IMR-90 (cell line): ENCODE measurements at regions not wholly inside any gene's neighbourhood (a gene's known extent, or its start where the extent isn't known, plus 50 kb on each side); places are given as distances from the start of the nearest gene placed in this dataset.

Source experiments
- ATAC-seq: fragments of 200-7000 bp; cut with Tn5 transposase; 2 replicates; pipeline ENCODE4 v1.9.1; 2020; ENCODE audit warnings: low read depth, mild to moderate bottlenecking, moderate library complexity
- BruUV-seq: library from RNA; stranded (reverse); fragments of 400-500 nt; replicated peaks from 2 replicates; lab custom pipeline; 2021; lab: Mats Ljungman, UMichigan
- CTCF ChIA-PET: fragments of 300-600 bp; formaldehyde crosslinking; extraction: SDS; loops from one replicate; lab custom pipeline; 2021; ENCODE audit warnings: antibody characterized with exemption; lab: Yijun Ruan, JAX
- POLR2A ChIA-PET: fragments of 300-600 bp; sonication (Branson Sonifier 250); formaldehyde crosslinking; loops from one replicate; lab custom pipeline; 2022; ENCODE audit warnings: antibody characterized with exemption; ENCODE audit not compliant: unreplicated experiment; lab: Charles Lee
- DNase-seq: peaks from one replicate; pipeline ENCODE4 v3.0.0; 2013
- H2AFZ ChIP-seq: replicated peaks from 2 replicates; pipeline ENCODE3; 2013; ENCODE audit warnings: low read length, mild to moderate bottlenecking; ENCODE audit not compliant: poor library complexity
- H2AK5ac ChIP-seq: 2 replicates; pipeline ENCODE4 v1.6.1; 2013; ENCODE audit warnings: low read depth, low read length, inconsistent platforms
- H2AK9ac ChIP-seq: replicated peaks from 2 replicates; pipeline ENCODE3; 2013; ENCODE audit warnings: mild to moderate bottlenecking, low read depth, low read length, moderate library complexity; ENCODE audit not compliant: poor library complexity
- H2BK120ac ChIP-seq: 2 replicates; pipeline ENCODE4 v1.6.1; 2013; ENCODE audit warnings: low read depth, low read length, inconsistent platforms
- H2BK15ac ChIP-seq: 3 replicates; pipeline ENCODE4 v1.6.1; 2013; ENCODE audit warnings: low read depth, low read length, inconsistent platforms
- H2BK20ac ChIP-seq: 2 replicates; pipeline ENCODE4 v1.6.1; 2013; ENCODE audit warnings: low read depth, mild to moderate bottlenecking, inconsistent platforms, low read length, moderate library complexity
- H2BK5ac ChIP-seq: 2 replicates; pipeline ENCODE4 v1.6.1; 2013; ENCODE audit warnings: mild to moderate bottlenecking, low read depth, low read length, inconsistent platforms; ENCODE audit not compliant: poor library complexity, severe bottlenecking
- H3K14ac ChIP-seq: replicated peaks from 2 replicates; pipeline ENCODE4 v1.6.1; 2013; ENCODE audit warnings: low read depth, low read length, inconsistent platforms
- H3K18ac ChIP-seq: 2 replicates; pipeline ENCODE4 v1.6.1; 2013; ENCODE audit warnings: low read depth, low read length, control low read depth
- H3K23ac ChIP-seq: 2 replicates; pipeline ENCODE4 v1.6.1; 2013; ENCODE audit warnings: low read depth, low read length, inconsistent platforms
- H3K27ac ChIP-seq: 2 replicates; pipeline ENCODE4 v1.5.1; 2013; ENCODE audit warnings: mild to moderate bottlenecking, control low read depth, low read length; ENCODE audit not compliant: insufficient read depth
- H3K27me3 ChIP-seq: 2 replicates; pipeline ENCODE4 v1.6.1; 2013; ENCODE audit warnings: low read length; ENCODE audit not compliant: control insufficient read depth, insufficient read depth
- H3K36me3 ChIP-seq: 2 replicates; pipeline ENCODE4 v1.6.1; 2013; ENCODE audit warnings: low read length, mixed read lengths; ENCODE audit not compliant: control insufficient read depth, insufficient read depth
- H3K4ac ChIP-seq: 2 replicates; pipeline ENCODE4 v1.6.1; 2013; ENCODE audit warnings: low read depth, low read length, inconsistent platforms
- H3K4me1 ChIP-seq: 2 replicates; pipeline ENCODE4 v1.6.1; 2013; ENCODE audit warnings: low read length, mixed read lengths; ENCODE audit not compliant: control insufficient read depth, insufficient read depth
- H3K4me2 ChIP-seq: 2 replicates; pipeline ENCODE4 v1.6.1; 2013; ENCODE audit warnings: low read depth, mild to moderate bottlenecking, control low read depth, low read length, moderate library complexity
- H3K4me3 ChIP-seq: 2 replicates; pipeline ENCODE4 v1.5.1; 2013; ENCODE audit warnings: low read depth, mild to moderate bottlenecking, control low read depth, low read length, moderate library complexity; ENCODE audit not compliant: insufficient read depth
- H3K56ac ChIP-seq: 2 replicates; pipeline ENCODE4 v1.6.1; 2013; ENCODE audit warnings: low read length, inconsistent platforms; ENCODE audit not compliant: insufficient read depth; ENCODE audit errors: extremely low read depth
- H3K79me1 ChIP-seq, 2 experiments: 2 replicates each; pipeline ENCODE4 v1.6.1; 2013; ENCODE audit warnings: low read length in 2 of 2, inconsistent platforms in 1 of 2, low read depth in 1 of 2
- H3K9ac ChIP-seq: 2 replicates; pipeline ENCODE4 v1.6.1; 2013; ENCODE audit warnings: low read depth, low read length, control low read depth
- H3K9me1 ChIP-seq: 2 replicates; pipeline ENCODE4 v1.6.1; 2013; ENCODE audit warnings: low read length, inconsistent platforms; ENCODE audit not compliant: insufficient read depth
- H3K9me3 ChIP-seq: 2 replicates; pipeline ENCODE4 v1.6.1; 2013; ENCODE audit warnings: low read length; ENCODE audit not compliant: control insufficient read depth, insufficient read depth
- H4K20me1 ChIP-seq: 2 replicates; pipeline ENCODE4 v1.6.1; 2013; ENCODE audit warnings: low read length, inconsistent platforms; ENCODE audit not compliant: insufficient read depth
- H4K5ac ChIP-seq: 2 replicates; pipeline ENCODE4 v1.6.1; 2013; ENCODE audit warnings: mild to moderate bottlenecking, low read depth, low read length, control low read depth
- H4K8ac ChIP-seq, 2 experiments: 2 replicates each; pipeline ENCODE4 v1.6.1; 2013; ENCODE audit warnings: low read depth in 2 of 2, low read length in 2 of 2, control low read depth in 1 of 2, inconsistent platforms in 1 of 2
- H4K91ac ChIP-seq: 2 replicates; pipeline ENCODE4 v1.6.1; 2013; ENCODE audit warnings: low read depth, low read length, inconsistent platforms; ENCODE audit not compliant: insufficient read depth
- BHLHE40 ChIP-seq: fragments of 150-350 bp; IDR thresholded peaks from 2 replicates; pipeline ENCODE4 v1.6.1; 2016; ENCODE audit warnings: mild to moderate bottlenecking, low read depth, low read length
- CEBPB ChIP-seq: IDR thresholded peaks from 2 replicates; pipeline ENCODE4 v1.6.1; 2012; ENCODE audit warnings: low read depth, low read length, improper control_type of control experiment
- CHD1 ChIP-seq: IDR thresholded peaks from 2 replicates; pipeline ENCODE4 v1.6.1; 2012; ENCODE audit warnings: low read depth, low read length, improper control_type of control experiment
- FOS ChIP-seq: fragments of 150-350 bp; IDR thresholded peaks from 2 replicates; pipeline ENCODE4 v1.6.1; 2016; ENCODE audit warnings: low read depth, low read length
- MAFK ChIP-seq: IDR thresholded peaks from 2 replicates; pipeline ENCODE4 v1.6.1; 2012; ENCODE audit warnings: low read depth, low read length, improper control_type of control experiment
- MAZ ChIP-seq: IDR thresholded peaks from 2 replicates; pipeline ENCODE4 v1.6.1; 2012; ENCODE audit warnings: low read depth, mild to moderate bottlenecking, low read length, improper control_type of control experiment, moderate library complexity, borderline replicate concordance
- MXI1 ChIP-seq: IDR thresholded peaks from 2 replicates; pipeline ENCODE4 v1.6.1; 2012; ENCODE audit warnings: low read depth, mild to moderate bottlenecking, low read length, moderate library complexity, borderline replicate concordance
- NFE2L2 ChIP-seq: fragments of 150-350 bp; IDR thresholded peaks from 2 replicates; pipeline ENCODE4 v1.6.1; 2016; ENCODE audit warnings: low read depth, mild to moderate bottlenecking, low read length
- POLR2A ChIP-seq: IDR thresholded peaks from 2 replicates; pipeline ENCODE4 v1.6.1; 2012; ENCODE audit warnings: mild to moderate bottlenecking, low read depth, low read length
- RAD21 ChIP-seq: IDR thresholded peaks from 2 replicates; pipeline ENCODE4 v1.6.1; 2012; ENCODE audit warnings: low read length, improper control_type of control experiment
- RCOR1 ChIP-seq: IDR thresholded peaks from 2 replicates; pipeline ENCODE4 v1.6.1; 2012; ENCODE audit warnings: mild to moderate bottlenecking, low read length, improper control_type of control experiment; ENCODE audit not compliant: insufficient replicate concordance
- RFX5 ChIP-seq: IDR thresholded peaks from 2 replicates; pipeline ENCODE4 v1.8.0; 2012; ENCODE audit warnings: low read depth, mild to moderate bottlenecking, low read length, moderate library complexity
- SMC3 ChIP-seq: fragments of 150-350 bp; IDR thresholded peaks from 2 replicates; pipeline ENCODE4 v1.6.1; 2016; ENCODE audit warnings: low read depth, mild to moderate bottlenecking, antibody characterized with exemption, low read length, moderate library complexity
- WGBS, 2 experiments: methylation state at CpG; one replicate each; pipeline versions ENCODE4 v1.1.5 to v1.1.7; 2013; ENCODE audit warnings: missing lambda C conversion rate in 2 of 2; ENCODE audit not compliant: insufficient read length in 1 of 2; ENCODE audit errors: extremely low coverage in 2 of 2; 5-methylcytosine and 5-hydroxymethylcytosine counted together
- dilution Hi-C: fragments of 300-500 bp; cut with HindIII; formaldehyde crosslinking; loops from one replicate; pipeline ENCODE4 v1.14.3; 2018; ENCODE audit warnings: low sequenced_read_pairs; ENCODE audit not compliant: unreplicated experiment
- in situ Hi-C: fragments of 300-500 bp; cut with MboI; formaldehyde crosslinking; loops from 3 replicates; pipeline ENCODE4 v1.14.3; 2019; ENCODE audit warnings: low sequenced_read_pairs, inconsistent platforms, mixed read lengths
- intact Hi-C: fragments of 100-400 bp; cut with micrococcal nuclease; formaldehyde crosslinking; loops from 2 replicates; pipeline ENCODE4 v1.10.0; 2022
- TF ChIP-seq, protein P1 (sequence below): fragments of 150-350 bp; IDR thresholded peaks from 2 replicates; pipeline ENCODE4 v1.6.1; 2016; ENCODE audit warnings: low read depth, mild to moderate bottlenecking, low read length, moderate library complexity, borderline replicate concordance
- TF ChIP-seq, protein P2 (sequence below): fragments of 150-350 bp; IDR thresholded peaks from 2 replicates; pipeline ENCODE4 v1.6.1; 2017; ENCODE audit warnings: mild to moderate bottlenecking, antibody characterized with exemption, low read length, low read depth
- TF ChIP-seq, protein P3 (sequence below): conservative IDR thresholded peaks from 2 replicates; pipeline ENCODE4 v1.5.1; 2012; ENCODE audit warnings: mild to moderate bottlenecking, low read depth, low read length, improper control_type of control experiment

DNA sequence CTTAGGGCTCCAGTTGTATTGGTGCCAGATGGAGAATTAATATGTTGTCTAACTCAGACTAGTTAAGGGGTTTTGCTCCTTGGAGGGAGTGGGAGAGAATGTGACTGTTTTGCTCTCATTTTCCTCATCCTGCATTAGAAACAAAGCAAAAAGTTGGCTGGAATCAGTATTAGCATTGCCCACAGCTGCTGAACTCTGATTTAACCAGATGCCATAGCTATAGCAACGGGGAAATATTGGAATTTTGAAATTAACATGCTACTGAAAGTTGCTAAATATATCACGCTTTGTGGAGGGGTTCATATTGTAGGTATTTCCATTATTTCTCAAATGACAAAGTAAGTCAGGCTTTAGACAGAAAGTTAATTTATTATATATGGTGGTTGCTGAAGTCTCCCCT is 66.7 kb upstream of the EOLA2 start:
- dilution Hi-C loops: no loop called here
- no peak for DNase-seq

More for the DNA sequence above, 66.7 kb upstream of the EOLA2 start:
- Histone ChIP-seq H3K27ac (no peak overlapping the region), H4K91ac (no peak overlapping the region), H3K4me2 (no peak overlapping the region), H3K4me3 (no peak overlapping the region), H3K36me3 (no peaks in the 10 kb centered on the region), H3K9me3 (no peaks in the 10 kb centered on the region), H3K14ac (no peak overlapping the region), H2AK5ac (no peak overlapping the region), H3K9me1 (no peaks in the 10 kb centered on the region), H3K18ac (no peak overlapping the region), H4K5ac (no peak overlapping the region), H2BK5ac (no peak overlapping the region), H3K23ac (no peak overlapping the region), H4K20me1 (no peaks in the 10 kb centered on the region), H2BK20ac (no peak overlapping the region), H3K79me1 (no peaks in the 10 kb centered on the region), H3K4ac (no peak overlapping the region), H2BK120ac (no peak overlapping the region), H3K56ac (no peak overlapping the region), H2BK15ac (no peak overlapping the region), H3K4me1 (peaks cover 3% of the 10 kb centered on the region), H3K27me3 (no peaks in the 10 kb centered on the region), H4K8ac (no peak overlapping the region), H2AFZ (no peak overlapping the region), H2AK9ac (no peak overlapping the region), H3K9ac (no peak overlapping the region)
- in situ Hi-C loops: no loop called here
- ATAC-seq: no peak
- WGBS, 2 experiments: no CpG with 5 or more reads among the region's 2 CpGs
- CTCF ChIA-PET: no interaction called here
- POLR2A ChIA-PET: no interaction called here
- TF ChIP-seq RAD21: no peak
- TF ChIP-seq POLR2A: no peak
- TF ChIP-seq MXI1: no peak
- no peak for TF ChIP-seq RCOR1
- TF ChIP-seq CEBPB: no peak
- TF ChIP-seq MAFK: no peak
- no peak for TF ChIP-seq NFE2L2
- TF ChIP-seq, protein P1, sequence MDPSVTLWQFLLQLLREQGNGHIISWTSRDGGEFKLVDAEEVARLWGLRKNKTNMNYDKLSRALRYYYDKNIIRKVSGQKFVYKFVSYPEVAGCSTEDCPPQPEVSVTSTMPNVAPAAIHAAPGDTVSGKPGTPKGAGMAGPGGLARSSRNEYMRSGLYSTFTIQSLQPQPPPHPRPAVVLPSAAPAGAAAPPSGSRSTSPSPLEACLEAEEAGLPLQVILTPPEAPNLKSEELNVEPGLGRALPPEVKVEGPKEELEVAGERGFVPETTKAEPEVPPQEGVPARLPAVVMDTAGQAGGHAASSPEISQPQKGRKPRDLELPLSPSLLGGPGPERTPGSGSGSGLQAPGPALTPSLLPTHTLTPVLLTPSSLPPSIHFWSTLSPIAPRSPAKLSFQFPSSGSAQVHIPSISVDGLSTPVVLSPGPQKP: no peak
- TF ChIP-seq, protein P2, sequence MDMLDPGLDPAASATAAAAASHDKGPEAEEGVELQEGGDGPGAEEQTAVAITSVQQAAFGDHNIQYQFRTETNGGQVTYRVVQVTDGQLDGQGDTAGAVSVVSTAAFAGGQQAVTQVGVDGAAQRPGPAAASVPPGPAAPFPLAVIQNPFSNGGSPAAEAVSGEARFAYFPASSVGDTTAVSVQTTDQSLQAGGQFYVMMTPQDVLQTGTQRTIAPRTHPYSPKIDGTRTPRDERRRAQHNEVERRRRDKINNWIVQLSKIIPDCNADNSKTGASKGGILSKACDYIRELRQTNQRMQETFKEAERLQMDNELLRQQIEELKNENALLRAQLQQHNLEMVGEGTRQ: no peak
- no peak for TF ChIP-seq BHLHE40
- TF ChIP-seq SMC3: no peak
- no peak for TF ChIP-seq RFX5
- TF ChIP-seq CHD1: no peak
- no peak for TF ChIP-seq MAZ
- no peak for TF ChIP-seq FOS
- TF ChIP-seq, protein P3, sequence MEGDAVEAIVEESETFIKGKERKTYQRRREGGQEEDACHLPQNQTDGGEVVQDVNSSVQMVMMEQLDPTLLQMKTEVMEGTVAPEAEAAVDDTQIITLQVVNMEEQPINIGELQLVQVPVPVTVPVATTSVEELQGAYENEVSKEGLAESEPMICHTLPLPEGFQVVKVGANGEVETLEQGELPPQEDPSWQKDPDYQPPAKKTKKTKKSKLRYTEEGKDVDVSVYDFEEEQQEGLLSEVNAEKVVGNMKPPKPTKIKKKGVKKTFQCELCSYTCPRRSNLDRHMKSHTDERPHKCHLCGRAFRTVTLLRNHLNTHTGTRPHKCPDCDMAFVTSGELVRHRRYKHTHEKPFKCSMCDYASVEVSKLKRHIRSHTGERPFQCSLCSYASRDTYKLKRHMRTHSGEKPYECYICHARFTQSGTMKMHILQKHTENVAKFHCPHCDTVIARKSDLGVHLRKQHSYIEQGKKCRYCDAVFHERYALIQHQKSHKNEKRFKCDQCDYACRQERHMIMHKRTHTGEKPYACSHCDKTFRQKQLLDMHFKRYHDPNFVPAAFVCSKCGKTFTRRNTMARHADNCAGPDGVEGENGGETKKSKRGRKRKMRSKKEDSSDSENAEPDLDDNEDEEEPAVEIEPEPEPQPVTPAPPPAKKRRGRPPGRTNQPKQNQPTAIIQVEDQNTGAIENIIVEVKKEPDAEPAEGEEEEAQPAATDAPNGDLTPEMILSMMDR: no peak
- BruUV-seq: no TSS peak
- intact Hi-C loops: no loop called here
